HG02870 (cell line): ENCODE measurements at regions not wholly inside any gene's neighbourhood (a gene's known extent, or its start where the extent isn't known, plus 50 kb on each side); places are given as distances from the start of the nearest gene placed in this dataset.
A peak's percentile ranks its signal among the peaks of the same experiment; 100 is the strongest.

ENCODE experiments used
- ATAC-seq: cut with Tn5 transposase; IDR thresholded peaks from one replicate; pipeline ENCODE4 v1.9.1; 2021; ENCODE audit warnings: mild to moderate bottlenecking, moderate library complexity; ENCODE audit not compliant: unreplicated experiment

GRCh38 chr3:99240700-99241099, 339.2 kb upstream of the DCBLD2 start:
- ATAC-seq = no peak

GRCh38 chr3:99236576-99236975, 335.1 kb upstream of the DCBLD2 start:
- ATAC-seq = no peak

- no peak for ATAC-seq
Measured at GRCh38 chr3:99232696-99233095, 331.2 kb upstream of the DCBLD2 start.

GRCh38 chr3:99218468-99218867, 317.0 kb upstream of the DCBLD2 start:
- ATAC-seq = no peak

GRCh38 chr3:99212969-99213368, 311.5 kb upstream of the DCBLD2 start:
- ATAC-seq = no peak

- no peak for ATAC-seq
Measured at GRCh38 chr3:99211309-99211708, 309.8 kb upstream of the DCBLD2 start.

- no peak for ATAC-seq
Measured at GRCh38 chr3:99199021-99199420, 297.5 kb upstream of the DCBLD2 start.

GRCh38 chr3:99191186-99191585, 289.7 kb upstream of the DCBLD2 start:
- no peak for ATAC-seq

GRCh38 chr3:99188936-99189335, 287.4 kb upstream of the DCBLD2 start:
- no peak for ATAC-seq

- ATAC-seq = no peak
Measured at GRCh38 chr3:99186016-99186415, 284.5 kb upstream of the DCBLD2 start.

GRCh38 chr3:99176169-99176964, 274.9 kb upstream of the DCBLD2 start:
- no peak for ATAC-seq

- ATAC-seq = no peak
Measured at GRCh38 chr3:99175276-99175812, 273.8 kb upstream of the DCBLD2 start.

- ATAC-seq = peak; percentile 84
Measured at GRCh38 chr3:99172736-99173657, 271.5 kb upstream of the DCBLD2 start.

- ATAC-seq = no peak
Measured at GRCh38 chr3:99171800-99172199, 270.3 kb upstream of the DCBLD2 start.

GRCh38 chr3:99170867-99171517, 269.5 kb upstream of the DCBLD2 start:
- no peak for ATAC-seq

- no peak for ATAC-seq
Measured at GRCh38 chr3:99167071-99167470, 265.6 kb upstream of the DCBLD2 start.

GRCh38 chr3:99163314-99163713, 261.8 kb upstream of the DCBLD2 start:
- ATAC-seq = no peak

- ATAC-seq = no peak
Measured at GRCh38 chr3:99159220-99159762, 257.8 kb upstream of the DCBLD2 start.

- no peak for ATAC-seq
Measured at GRCh38 chr3:99145031-99145430, 243.5 kb upstream of the DCBLD2 start.

- ATAC-seq = no peak
Measured at GRCh38 chr3:99143493-99143892, 242.0 kb upstream of the DCBLD2 start.

GRCh38 chr3:99134986-99135385, 233.5 kb upstream of the DCBLD2 start:
- no peak for ATAC-seq
